HL-60 (cell line): ENCODE measurements at regions not wholly inside any gene's neighbourhood (a gene's known extent, or its start where the extent isn't known, plus 50 kb on each side); places are given as distances from the start of the nearest gene placed in this dataset.

Source experiments
- DNase-seq, 2 experiments: peaks; one replicate each; pipeline ENCODE4 v3.0.0-alpha.2; 2010 to 2020; ENCODE audit warnings: low read depth in 1 of 2, low spot score in 1 of 2
- H3K27ac ChIP-seq: fragments of 250-450 bp; sonication (Bioruptor Pico); replicated peaks from 2 replicates; pipeline ENCODE4 v1.5.1; 2020; ENCODE audit warnings: mild to moderate bottlenecking, moderate library complexity
- H3K27me3 ChIP-seq: fragments of 250-450 bp; sonication (Bioruptor Pico); 2 replicates; pipeline ENCODE4 v1.5.1; 2021; ENCODE audit warnings: mild to moderate bottlenecking, moderate library complexity; ENCODE audit not compliant: insufficient read depth, poor library complexity, severe bottlenecking
- H3K4me3 ChIP-seq: replicated peaks from 2 replicates; pipeline ENCODE4 v1.5.1; 2011; ENCODE audit warnings: mild to moderate bottlenecking, control low read depth, low read length; ENCODE audit not compliant: insufficient read depth
- CTCF ChIP-seq: IDR thresholded peaks from one replicate; pipeline ENCODE4 v1.5.1; 2011; ENCODE audit warnings: low read length, control low read depth, inconsistent platforms; ENCODE audit not compliant: insufficient read depth
- GABPA ChIP-seq: IDR thresholded peaks from 2 replicates; pipeline ENCODE4 v1.6.1; 2012; ENCODE audit warnings: low read depth
- POLR2AphosphoS5 ChIP-seq: IDR thresholded peaks from 2 replicates; pipeline ENCODE4 v1.6.1; 2012; ENCODE audit warnings: low read depth
- REST ChIP-seq: IDR thresholded peaks from 2 replicates; pipeline ENCODE4 v1.6.1; 2012; ENCODE audit warnings: low read depth; ENCODE audit not compliant: insufficient replicate concordance
- SPI1 ChIP-seq: IDR thresholded peaks from 2 replicates; pipeline ENCODE4 v1.6.1; 2012; ENCODE audit warnings: low read depth, mild to moderate bottlenecking, borderline replicate concordance

GRCh38 chr14:42424501-42424900 lies 817.8 kb downstream of the LRFN5 start:
- DNase-seq = no peak
- TF ChIP-seq CTCF (no peak), GABPA (no peak), REST (no peak)
- no peak overlapping the region for H3K4me3 ChIP-seq
- H3K27ac ChIP-seq = no peak overlapping the region
- H3K27me3 ChIP-seq = no peaks in the 10 kb centered on the region

- Histone ChIP-seq H3K27me3 (no peaks in the 10 kb centered on the region), H3K27ac (no peak overlapping the region), H3K4me3 (no peak overlapping the region)
- TF ChIP-seq CTCF = no peak
- TF ChIP-seq SPI1 = no peak
- no peak for TF ChIP-seq POLR2AphosphoS5
- TF ChIP-seq REST = no peak
- no peak for TF ChIP-seq GABPA
- no peak for DNase-seq
These were observed 814.9 kb downstream of the LRFN5 start for GRCh38 chr14:42421377-42422078.

- TF ChIP-seq SPI1 (no peak), POLR2AphosphoS5 (no peak), GABPA (no peak), CTCF (no peak), REST (no peak)
- DNase-seq = no peak
These were observed 813.4 kb downstream of the LRFN5 start for GRCh38 chr14:42420071-42420470.

More at GRCh38 chr14:42420071-42420470, 813.4 kb downstream of the LRFN5 start:
- Histone ChIP-seq H3K27ac (no peak overlapping the region), H3K4me3 (no peak overlapping the region), H3K27me3 (no peaks in the 10 kb centered on the region)
